ENCODE measurements at regions not wholly inside any gene's neighbourhood (a gene's known extent, or its start where the extent isn't known, plus 50 kb on each side); places are given as distances from the start of the nearest gene placed in this dataset.

DNA sequence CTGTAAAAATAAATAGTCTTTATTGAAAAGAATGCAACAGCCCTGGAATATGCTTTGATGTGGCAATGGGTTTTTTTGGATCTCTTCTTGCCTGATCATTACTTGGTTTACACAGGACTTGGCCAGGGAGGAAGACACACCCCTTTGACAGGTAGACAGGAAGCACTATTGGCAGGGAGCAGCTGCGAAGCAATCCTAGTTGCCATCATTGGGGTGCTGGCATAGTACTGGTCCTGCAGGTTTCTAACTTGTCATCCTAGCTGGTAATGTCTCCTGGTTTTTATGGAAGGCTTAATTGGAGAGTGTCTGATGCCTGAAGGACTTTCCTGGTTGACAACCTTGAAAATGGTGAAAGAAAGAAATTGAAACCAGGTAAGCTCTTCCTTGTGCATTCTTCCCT, 71.2 kb upstream of the CCN6 start:
- TF ChIP-seq POLR2AphosphoS5 (IDR thresholded peaks at IDR 0.05; ENCODE audit: low read depth, low read length): no peak
- TF ChIP-seq POLR2A (IDR thresholded peaks at IDR 0.05; ENCODE audit: low read depth, low read length): no peak
- TF ChIP-seq TAF1 (IDR thresholded peaks at IDR 0.05; ENCODE audit: borderline replicate concordance, low read depth, low read length): no peak

Data from GM12892 (cell line).